Loucy (cell line): ENCODE measurements at regions not wholly inside any gene's neighbourhood (a gene's known extent, or its start where the extent isn't known, plus 50 kb on each side); places are given as distances from the start of the nearest gene placed in this dataset.

Experiments
- EZH2phosphoT487 ChIP-seq: fragments of 200-600 bp; IDR thresholded peaks from 2 replicates; pipeline ENCODE4 v1.6.1; 2018; ENCODE audit warnings: antibody characterized with exemption, mild to moderate bottlenecking, moderate library complexity, borderline replicate concordance
- TF ChIP-seq, protein P1 (sequence below): fragments of 200-600 bp; sonication (generic); conservative IDR thresholded peaks from 2 replicates; pipeline ENCODE4 v1.5.1; 2014; ENCODE audit warnings: mild to moderate bottlenecking, antibody characterized with exemption, low read length

DNA sequence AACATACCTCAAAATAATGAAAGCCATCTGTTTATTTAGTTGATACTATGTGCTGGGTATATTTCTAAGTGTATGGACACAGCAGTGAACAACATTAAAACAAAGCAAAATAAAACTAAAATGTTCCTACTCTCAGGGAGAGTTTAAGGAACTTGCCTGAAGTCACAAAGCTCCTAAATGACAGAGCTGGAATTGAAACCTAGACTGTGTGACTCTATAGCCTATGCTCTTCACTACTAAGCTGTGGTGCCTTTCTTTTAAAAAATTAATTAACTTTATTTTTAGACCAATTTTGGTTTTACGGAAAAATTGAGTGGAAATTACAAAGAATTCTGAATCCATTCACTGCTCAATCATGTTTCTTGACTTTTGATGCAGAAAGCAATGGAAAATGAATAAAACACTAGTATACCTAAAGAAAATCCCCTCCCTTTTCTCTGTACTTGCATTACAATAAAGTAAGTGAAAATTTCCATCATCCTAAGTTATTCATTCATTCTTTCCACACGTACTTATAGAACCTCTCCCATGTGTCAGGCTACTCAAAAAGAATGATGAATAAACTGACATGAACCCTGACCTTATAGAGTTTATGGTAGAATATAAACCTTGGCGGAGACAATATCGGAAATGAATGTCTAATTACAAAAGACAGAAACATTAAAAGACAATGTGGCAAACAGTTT lies 189.8 kb upstream of the RBMS3 start:
- TF ChIP-seq, protein P1, sequence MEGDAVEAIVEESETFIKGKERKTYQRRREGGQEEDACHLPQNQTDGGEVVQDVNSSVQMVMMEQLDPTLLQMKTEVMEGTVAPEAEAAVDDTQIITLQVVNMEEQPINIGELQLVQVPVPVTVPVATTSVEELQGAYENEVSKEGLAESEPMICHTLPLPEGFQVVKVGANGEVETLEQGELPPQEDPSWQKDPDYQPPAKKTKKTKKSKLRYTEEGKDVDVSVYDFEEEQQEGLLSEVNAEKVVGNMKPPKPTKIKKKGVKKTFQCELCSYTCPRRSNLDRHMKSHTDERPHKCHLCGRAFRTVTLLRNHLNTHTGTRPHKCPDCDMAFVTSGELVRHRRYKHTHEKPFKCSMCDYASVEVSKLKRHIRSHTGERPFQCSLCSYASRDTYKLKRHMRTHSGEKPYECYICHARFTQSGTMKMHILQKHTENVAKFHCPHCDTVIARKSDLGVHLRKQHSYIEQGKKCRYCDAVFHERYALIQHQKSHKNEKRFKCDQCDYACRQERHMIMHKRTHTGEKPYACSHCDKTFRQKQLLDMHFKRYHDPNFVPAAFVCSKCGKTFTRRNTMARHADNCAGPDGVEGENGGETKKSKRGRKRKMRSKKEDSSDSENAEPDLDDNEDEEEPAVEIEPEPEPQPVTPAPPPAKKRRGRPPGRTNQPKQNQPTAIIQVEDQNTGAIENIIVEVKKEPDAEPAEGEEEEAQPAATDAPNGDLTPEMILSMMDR, result no peak
- no peak for TF ChIP-seq EZH2phosphoT487
